ENCODE measurements at regions not wholly inside any gene's neighbourhood (a gene's known extent, or its start where the extent isn't known, plus 50 kb on each side); places are given as distances from the start of the nearest gene placed in this dataset.

- no peak for TF ChIP-seq REST (IDR thresholded peaks at IDR 0.05; ENCODE audit: insufficient read depth in 1 of 2, low read depth in 2 of 2, low read length in 2 of 2)
- TF ChIP-seq POLR2AphosphoS5 (IDR thresholded peaks at IDR 0.05; ENCODE audit: low read depth, low read length): no peak
Observed at GRCh38 chr14:86086962-86087361, 557.0 kb downstream of the FLRT2 start.

Data from PFSK-1 (cell line).